Tibial nerve (tissue), 4 donors: ENCODE measurements at regions not wholly inside any gene's neighbourhood (a gene's known extent, or its start where the extent isn't known, plus 50 kb on each side); places are given as distances from the start of the nearest gene placed in this dataset.
A peak's percentile ranks its signal among the peaks of the same experiment; 100 is the strongest.

ENCODE experiments used
- DNase-seq, 2 donors: peaks; one replicate each; pipeline ENCODE4 v3.0.0-alpha.2; 2019; ENCODE audit warnings: low spot score in 2 of 2
- H3K27ac ChIP-seq, 4 donors: fragments of 200-600 bp; sonication (generic) in 3 of 4; one replicate each; pipeline ENCODE4 v1.5.1; 2017 to 2019; ENCODE audit warnings: mild to moderate bottlenecking in 1 of 4
- H3K27me3 ChIP-seq, 2 donors: fragments of 200-600 bp; sonication (generic) in 1 of 2; one replicate each; pipeline versions ENCODE4 v1.5.1 to v1.6.0; 2017 to 2019
- H3K36me3 ChIP-seq, 3 donors: fragments of 200-600 bp; sonication (generic); one replicate each; pipeline ENCODE4 v1.5.1; 2018 to 2019
- H3K4me1 ChIP-seq, 4 donors: fragments of 200-600 bp; sonication (generic) in 3 of 4; one replicate each; pipeline ENCODE4 v1.5.1; 2017 to 2019
- H3K4me3 ChIP-seq, 4 donors: fragments of 200-600 bp; sonication (generic) in 3 of 4; one replicate each; pipeline ENCODE4 v1.5.1; 2017 to 2019; ENCODE audit warnings: mild to moderate bottlenecking in 1 of 4, moderate library complexity in 1 of 4
- H3K9me3 ChIP-seq, 4 donors: fragments of 200-600 bp; sonication (generic) in 3 of 4; one replicate each; pipeline ENCODE4 v1.5.1; 2017 to 2019
- EP300 ChIP-seq, 2 donors: sonication (generic); formaldehyde crosslinking; IDR thresholded peaks; one replicate each; pipeline ENCODE4 v1.6.1; 2017; ENCODE audit warnings: antibody characterized with exemption in 2 of 2, mild to moderate bottlenecking in 1 of 2
- POLR2A ChIP-seq, 2 donors: fragments of 450-650 bp; IDR thresholded peaks; one replicate each; pipeline ENCODE4 v1.6.1; 2017; ENCODE audit warnings: antibody characterized with exemption in 2 of 2, mild to moderate bottlenecking in 2 of 2, moderate library complexity in 2 of 2
- WGBS, 2 donors: methylation state at CpG; one replicate each; pipeline ENCODE4 v1.1.5; 2018; 5-methylcytosine and 5-hydroxymethylcytosine counted together
- TF ChIP-seq, protein P1 (sequence below), 5 experiments: fragments of 200-600 bp in 3 of 5; fragments of 450-650 bp in 2 of 5; sonication (generic) in 3 of 5; IDR thresholded peaks; one replicate each; pipeline ENCODE4 v1.5.1; 2016 to 2019; ENCODE audit warnings: antibody characterized with exemption in 5 of 5, mild to moderate bottlenecking in 3 of 5, moderate library complexity in 2 of 5

DNA sequence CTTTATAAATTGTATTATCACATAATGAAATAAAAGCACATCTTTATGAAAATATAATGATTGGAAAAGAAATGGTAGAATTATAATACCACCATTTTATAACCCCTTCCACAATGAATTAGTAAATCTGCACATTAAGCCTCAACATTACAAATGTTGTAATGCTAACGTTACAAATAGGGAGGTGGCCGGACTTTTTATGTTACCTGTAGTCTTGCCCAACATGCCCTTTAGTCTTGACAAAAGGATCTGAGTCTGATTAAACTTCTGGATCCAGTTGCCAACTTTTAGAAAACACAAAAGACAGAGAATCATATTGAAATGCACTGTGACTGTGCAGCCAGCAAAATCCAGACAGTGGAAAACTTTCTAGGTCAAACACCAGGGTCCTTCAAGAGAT, 617.3 kb downstream of the KCNJ3 start:
- H3K27me3 ChIP-seq, result no peaks in the 10 kb centered on the region
- H3K27ac ChIP-seq, result no peak overlapping the region
- no peak for TF ChIP-seq POLR2A (IDR thresholded peaks at IDR 0.05)
- TF ChIP-seq EP300 (IDR thresholded peaks at IDR 0.05), result no peak
- TF ChIP-seq, protein P1, sequence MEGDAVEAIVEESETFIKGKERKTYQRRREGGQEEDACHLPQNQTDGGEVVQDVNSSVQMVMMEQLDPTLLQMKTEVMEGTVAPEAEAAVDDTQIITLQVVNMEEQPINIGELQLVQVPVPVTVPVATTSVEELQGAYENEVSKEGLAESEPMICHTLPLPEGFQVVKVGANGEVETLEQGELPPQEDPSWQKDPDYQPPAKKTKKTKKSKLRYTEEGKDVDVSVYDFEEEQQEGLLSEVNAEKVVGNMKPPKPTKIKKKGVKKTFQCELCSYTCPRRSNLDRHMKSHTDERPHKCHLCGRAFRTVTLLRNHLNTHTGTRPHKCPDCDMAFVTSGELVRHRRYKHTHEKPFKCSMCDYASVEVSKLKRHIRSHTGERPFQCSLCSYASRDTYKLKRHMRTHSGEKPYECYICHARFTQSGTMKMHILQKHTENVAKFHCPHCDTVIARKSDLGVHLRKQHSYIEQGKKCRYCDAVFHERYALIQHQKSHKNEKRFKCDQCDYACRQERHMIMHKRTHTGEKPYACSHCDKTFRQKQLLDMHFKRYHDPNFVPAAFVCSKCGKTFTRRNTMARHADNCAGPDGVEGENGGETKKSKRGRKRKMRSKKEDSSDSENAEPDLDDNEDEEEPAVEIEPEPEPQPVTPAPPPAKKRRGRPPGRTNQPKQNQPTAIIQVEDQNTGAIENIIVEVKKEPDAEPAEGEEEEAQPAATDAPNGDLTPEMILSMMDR (IDR thresholded peaks at IDR 0.05), result no peak
- no peak overlapping the region for H3K4me3 ChIP-seq
- H3K4me1 ChIP-seq, result no peaks in the 10 kb centered on the region
- WGBS, 2 donors, result 80% methylated on average over 2 of the region's 2 CpGs
- no peaks in the 10 kb centered on the region for H3K36me3 ChIP-seq
- no peaks in the 10 kb centered on the region for H3K9me3 ChIP-seq
- no peak for DNase-seq

DNA sequence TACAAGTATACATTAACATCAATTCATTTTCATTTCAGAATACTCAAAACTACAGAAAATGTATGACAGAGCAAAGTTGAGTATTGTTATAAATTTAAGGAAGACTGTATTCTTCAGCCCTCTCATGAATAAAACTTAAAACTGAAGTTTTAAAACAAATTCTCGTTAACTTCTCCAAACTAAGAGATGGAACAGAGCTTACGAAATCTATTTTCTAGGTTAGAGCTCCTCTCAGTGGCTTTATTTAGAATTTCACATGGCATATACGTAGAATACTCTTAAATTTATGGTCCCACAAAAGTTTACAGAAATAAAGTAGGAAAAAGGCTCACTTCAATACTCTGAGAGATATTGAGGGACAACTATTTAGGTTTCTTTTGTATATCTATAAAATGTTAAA, 612.1 kb downstream of the KCNJ3 start:
- no peak overlapping the region for H3K27ac ChIP-seq
- TF ChIP-seq, protein P1 (IDR thresholded peaks at IDR 0.05), result peak in 4 of 5 experiments; percentile 22 to 49 (median 36)
- no peak for TF ChIP-seq EP300 (IDR thresholded peaks at IDR 0.05)
- H3K4me1 ChIP-seq, result no peaks in the 10 kb centered on the region
- H3K9me3 ChIP-seq, result no peaks in the 10 kb centered on the region
- H3K4me3 ChIP-seq, result no peak overlapping the region
- H3K27me3 ChIP-seq, result no peaks in the 10 kb centered on the region
- H3K36me3 ChIP-seq, result no peaks in the 10 kb centered on the region
- WGBS, 2 donors, result 6% methylated on average over 3 of the region's 3 CpGs
- DNase-seq, result no peak

DNA sequence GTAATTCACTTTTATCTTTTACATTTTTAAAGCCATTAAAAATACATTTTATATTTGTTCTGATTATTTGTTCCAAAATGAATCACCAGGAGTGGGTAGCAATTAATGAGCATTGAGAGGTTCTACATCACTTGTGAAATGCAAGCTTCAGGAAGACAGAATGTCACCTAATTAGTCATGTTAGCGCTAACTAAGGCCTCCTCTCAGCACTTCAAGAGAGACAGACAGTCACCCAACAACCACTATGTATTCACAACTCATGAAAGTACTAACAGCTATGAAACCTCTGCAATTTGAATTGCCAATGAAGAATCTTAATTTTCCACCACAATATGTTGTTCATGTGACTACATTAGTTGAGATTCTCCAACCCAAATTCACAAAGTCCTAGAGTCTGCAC, 611.0 kb downstream of the KCNJ3 start:
- no peak overlapping the region for H3K4me3 ChIP-seq
- no peak for DNase-seq
- H3K9me3 ChIP-seq, result no peaks in the 10 kb centered on the region
- H3K4me1 ChIP-seq, result no peaks in the 10 kb centered on the region
- no peaks in the 10 kb centered on the region for H3K27me3 ChIP-seq
- H3K36me3 ChIP-seq, result no peaks in the 10 kb centered on the region
- 87 to 100% methylated on average over 1 of the region's 1 CpG for WGBS, 2 donors
- H3K27ac ChIP-seq, result no peak overlapping the region
- TF ChIP-seq POLR2A (IDR thresholded peaks at IDR 0.05), result no peak
- TF ChIP-seq, protein P1 (IDR thresholded peaks at IDR 0.05), result no peak
- no peak for TF ChIP-seq EP300 (IDR thresholded peaks at IDR 0.05)

DNA sequence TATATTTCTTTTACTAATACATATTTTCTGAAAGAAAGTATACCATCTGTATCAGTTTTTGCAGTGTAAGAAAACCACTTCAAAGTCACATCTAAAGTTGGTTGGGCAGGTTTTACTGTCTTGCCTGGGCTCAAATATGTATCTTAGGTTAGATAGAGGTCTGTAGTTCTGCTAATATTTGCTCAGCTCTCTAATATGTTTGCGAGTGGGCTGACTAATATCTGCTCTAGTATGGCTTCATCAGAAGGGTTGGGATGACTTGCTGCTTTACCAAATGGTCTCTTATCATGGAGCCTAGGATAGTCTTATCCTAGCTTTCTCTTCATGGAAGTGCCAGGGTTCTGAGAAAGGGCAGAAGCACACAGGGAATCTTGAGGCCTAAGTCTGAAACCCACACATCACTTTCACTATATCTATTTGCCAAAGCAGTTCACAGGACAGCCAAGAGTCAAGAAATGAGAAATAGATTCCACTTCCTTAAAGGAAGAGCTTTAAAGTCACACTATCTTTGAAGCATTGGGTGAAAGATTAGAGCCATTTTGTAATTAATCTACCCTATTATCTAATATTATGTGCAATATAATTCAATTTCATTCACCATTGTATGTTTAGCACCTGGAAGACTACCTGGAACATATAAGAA, 610.0 kb downstream of the KCNJ3 start:
- WGBS, 2 donors, result 90 to 91% methylated on average over 1 of the region's 1 CpG
- no peak for TF ChIP-seq EP300 (IDR thresholded peaks at IDR 0.05)
- TF ChIP-seq, protein P1 (IDR thresholded peaks at IDR 0.05), result no peak
- TF ChIP-seq POLR2A (IDR thresholded peaks at IDR 0.05), result no peak
- no peak for DNase-seq
- H3K27ac ChIP-seq, result no peak overlapping the region
- H3K4me3 ChIP-seq, result no peak overlapping the region
- no peaks in the 10 kb centered on the region for H3K27me3 ChIP-seq
- no peaks in the 10 kb centered on the region for H3K36me3 ChIP-seq
- H3K4me1 ChIP-seq, result no peaks in the 10 kb centered on the region
- no peaks in the 10 kb centered on the region for H3K9me3 ChIP-seq

DNA sequence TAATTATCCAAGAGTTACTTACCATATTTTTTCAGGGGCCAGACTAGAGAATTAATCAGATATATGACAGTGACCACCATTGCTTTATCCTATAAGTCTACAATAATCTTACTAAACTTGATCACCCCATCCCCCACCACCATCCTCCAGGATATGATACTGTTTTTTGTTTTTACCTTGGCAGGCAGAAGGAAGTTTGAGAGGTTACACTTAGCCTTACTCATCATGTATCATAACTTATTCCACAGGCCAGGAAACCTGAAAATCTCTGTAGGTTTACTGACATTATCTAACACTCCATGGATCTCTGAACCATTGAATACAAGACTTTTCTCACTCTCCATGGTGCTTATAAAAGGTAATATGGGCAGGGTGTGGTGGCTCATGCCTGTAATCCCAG, 602.7 kb downstream of the KCNJ3 start:
- Histone ChIP-seq H3K4me1 (no peaks in the 10 kb centered on the region), H3K36me3 (no peaks in the 10 kb centered on the region), H3K4me3 (no peak overlapping the region), H3K27ac (no peak overlapping the region), H3K27me3 (no peaks in the 10 kb centered on the region), H3K9me3 (no peaks in the 10 kb centered on the region)
- TF ChIP-seq EP300 (IDR thresholded peaks at IDR 0.05), result no peak
- TF ChIP-seq, protein P1 (IDR thresholded peaks at IDR 0.05), result no peak
- no peak for TF ChIP-seq POLR2A (IDR thresholded peaks at IDR 0.05)
- DNase-seq, result no peak
